Left colon (tissue), 2 donors: ENCODE measurements at regions not wholly inside any gene's neighbourhood (a gene's known extent, or its start where the extent isn't known, plus 50 kb on each side); places are given as distances from the start of the nearest gene placed in this dataset.

Experiments
- ATAC-seq: fragments of 200-7000 bp; cut with Tn5 transposase; one replicate; pipeline ENCODE4 v1.9.1; 2020; ENCODE audit warnings: mild to moderate bottlenecking, moderate library complexity
- DNase-seq, 2 donors: peaks; one replicate each; pipeline ENCODE4 v3.0.0-alpha.2; 2020
- intact Hi-C, 2 donors: fragments of 100-400 bp; cut with DNase I in 1 of 2; cut with micrococcal nuclease in 1 of 2; formaldehyde crosslinking; loops; one replicate each; pipeline versions ENCODE4 v1.11.2 to v1.14.0; 2022; cut with DNase I, micrococcal nuclease
- donor health status: DM: no; HTN: no; CAD: no.
- donor health status: DM: yes; HTN: yes; CAD: no.

DNA sequence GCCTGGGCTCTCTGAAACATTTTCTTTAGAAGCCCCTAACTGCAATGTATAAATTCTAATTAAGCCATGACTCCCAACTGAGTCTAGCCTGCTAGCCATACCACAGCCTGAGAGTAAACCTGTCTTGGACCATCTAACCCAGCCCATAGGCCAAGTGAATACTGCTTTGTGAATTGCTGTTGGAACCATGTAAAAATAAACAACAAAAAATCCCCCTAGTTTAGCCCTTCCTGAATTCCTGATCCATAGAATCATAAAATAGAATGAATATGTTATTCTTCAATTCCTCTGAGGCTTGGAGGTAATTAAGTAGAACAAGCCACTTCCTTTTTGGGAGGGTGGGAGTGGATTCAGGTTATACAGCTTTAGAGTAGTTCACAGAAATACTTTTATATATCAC is 1496.4 kb downstream of the MRPL39 start:
- no peak for DNase-seq
- intact Hi-C loops = no loop called here
- ATAC-seq = no peak

DNA sequence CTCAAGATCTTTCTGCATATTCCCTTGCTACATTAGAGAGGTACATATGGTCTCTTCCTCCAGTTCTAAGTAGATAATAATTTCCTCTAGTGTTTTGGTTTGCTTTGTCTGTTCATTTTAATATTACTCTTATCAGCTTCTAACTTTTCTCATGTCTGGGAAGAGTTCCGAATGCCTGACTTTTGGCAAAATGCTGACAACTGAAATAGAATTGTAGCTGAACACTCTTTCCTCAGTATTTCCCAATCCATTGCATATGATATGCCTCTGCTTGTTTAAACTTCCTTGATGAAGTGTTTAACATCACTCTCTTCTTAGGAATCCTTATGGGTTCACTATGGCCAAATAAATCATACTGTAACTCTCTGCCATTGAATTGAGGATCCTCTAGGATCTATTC is 1510.1 kb downstream of the MRPL39 start:
- intact Hi-C loops = no loop called here
- no peak for ATAC-seq
- no peak for DNase-seq

DNA sequence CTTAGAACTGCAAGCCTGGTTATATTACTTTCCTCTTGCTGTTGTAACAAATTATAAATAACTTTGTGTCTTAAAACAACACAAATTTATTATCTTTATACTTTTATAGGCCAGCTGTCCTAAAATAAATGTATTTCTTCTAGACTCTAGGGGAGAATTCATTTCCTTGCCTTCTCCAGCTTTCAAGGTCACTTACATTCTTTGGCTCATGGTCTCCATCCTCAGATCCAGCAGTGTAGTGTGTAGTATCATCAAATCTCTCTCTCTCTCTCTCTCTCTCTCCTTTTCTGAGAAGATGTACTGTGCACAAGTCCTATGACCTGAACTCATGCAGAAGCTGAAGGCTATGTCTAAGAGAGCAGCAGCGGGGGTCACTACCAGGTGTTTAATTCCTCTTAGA is 1510.6 kb downstream of the MRPL39 start:
- ATAC-seq = no peak
- DNase-seq = no peak
- intact Hi-C loops = no loop called here

DNA sequence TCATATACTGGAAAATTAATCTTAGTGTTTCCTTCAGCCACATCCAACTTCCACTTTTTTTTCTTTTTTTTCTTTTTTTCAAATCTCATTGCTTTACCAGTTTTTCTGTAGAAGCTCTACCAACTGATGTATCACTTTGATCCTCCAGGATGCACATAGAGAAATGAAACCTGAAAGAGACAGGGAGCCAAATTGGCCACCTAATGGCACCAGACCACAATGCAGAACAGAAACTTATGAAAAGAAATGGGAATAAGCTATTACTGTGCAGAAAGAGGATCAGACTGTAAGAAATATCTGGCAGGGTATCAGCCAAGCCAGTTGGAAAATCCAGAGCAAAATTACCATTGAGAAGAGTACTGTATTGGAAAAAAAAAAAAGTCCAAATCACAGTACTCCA is 1514.2 kb downstream of the MRPL39 start:
- ATAC-seq (no peak), DNase-seq (no peak)
- intact Hi-C loops = no loop called here

DNA sequence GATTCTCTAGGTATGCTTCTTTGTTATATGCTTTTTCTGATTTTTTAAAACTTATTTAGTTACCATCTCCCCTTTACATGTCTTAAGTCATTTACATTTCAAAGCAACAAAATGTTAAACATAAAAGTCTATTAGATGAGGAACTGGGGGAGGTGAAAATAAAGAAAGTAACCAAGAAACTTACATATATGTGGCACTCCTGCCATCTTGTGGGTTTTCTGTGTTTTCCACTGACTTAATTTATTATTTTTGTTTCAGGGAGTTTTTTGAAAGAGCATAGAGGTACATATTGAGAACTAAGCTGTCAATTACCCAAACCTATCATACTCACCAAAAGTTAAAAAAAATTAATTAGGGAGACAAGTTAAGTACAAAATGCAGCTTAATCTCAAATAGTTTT is 1531.1 kb downstream of the MRPL39 start:
- ATAC-seq (no peak), DNase-seq (no peak)
- intact Hi-C loops = no loop called here

DNA sequence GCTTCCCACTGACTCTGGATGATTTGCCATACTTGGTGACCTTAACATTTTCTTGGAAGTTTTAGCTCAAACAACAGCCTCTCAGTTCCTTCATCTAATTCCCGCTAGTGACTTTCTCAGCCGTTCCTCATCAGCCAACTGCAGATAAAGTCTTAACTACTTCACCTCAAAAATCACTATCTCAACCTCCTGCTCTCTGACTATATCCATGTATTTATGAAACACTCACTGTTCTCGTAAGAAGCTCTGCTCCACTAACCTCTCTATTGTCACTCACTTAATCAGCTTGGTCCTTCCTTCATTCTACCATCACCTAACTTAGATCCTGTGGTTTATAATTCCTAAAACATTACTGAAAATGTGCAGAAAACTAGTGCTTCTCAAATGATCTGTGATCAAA is 1551.6 kb downstream of the MRPL39 start:
- no peak for ATAC-seq
- intact Hi-C loops = no loop called here
- no peak for DNase-seq

DNA sequence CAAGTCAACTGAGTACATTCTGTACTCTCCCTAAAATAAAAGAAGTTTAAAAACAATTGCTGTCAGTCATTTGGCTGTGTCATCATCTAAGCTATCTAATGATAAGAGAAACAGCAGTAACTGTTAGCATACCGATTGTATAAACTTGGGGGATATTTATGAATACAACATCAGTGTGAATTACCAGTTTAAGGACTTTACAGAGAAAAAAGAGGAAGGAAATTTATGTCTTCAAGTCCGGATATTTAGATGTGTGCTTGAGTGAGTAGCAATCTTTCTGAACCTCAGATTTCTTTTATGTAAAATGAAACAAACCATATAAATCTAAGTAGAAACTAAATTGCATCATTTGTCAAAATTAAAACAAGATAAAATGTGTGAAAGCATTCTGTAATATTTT is 1557.0 kb downstream of the MRPL39 start:
- ATAC-seq (no peak), DNase-seq (no peak)
- intact Hi-C loops = no loop called here

DNA sequence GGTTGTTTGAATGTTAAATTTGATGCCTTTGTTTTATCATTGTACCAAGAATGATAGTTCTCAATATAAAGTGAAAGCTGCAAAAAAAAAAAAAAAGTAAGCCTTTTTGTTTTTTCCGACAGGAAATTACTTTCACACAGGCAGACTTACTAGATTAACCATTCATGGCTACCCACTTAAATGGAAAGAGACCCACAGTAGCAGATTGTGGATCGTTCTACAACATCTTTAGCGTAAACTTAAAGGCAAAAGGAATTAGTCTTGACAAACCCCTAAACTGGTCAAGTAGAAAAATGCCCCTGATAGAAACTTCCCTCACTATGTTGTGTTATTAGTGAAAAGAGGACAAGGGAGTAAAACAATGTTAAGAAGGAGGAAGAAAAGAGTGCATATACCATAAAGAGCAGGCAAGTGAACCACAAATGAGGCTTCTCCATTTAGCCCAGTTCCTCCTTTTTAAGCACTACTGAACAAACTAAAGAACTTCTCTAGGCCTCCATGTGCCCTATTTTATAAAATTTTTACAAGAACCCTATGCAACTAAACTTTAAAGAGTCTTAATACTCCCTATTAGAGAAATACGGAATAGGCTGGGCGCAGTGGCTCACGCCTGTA is 1560.3 kb downstream of the MRPL39 start:
- DNase-seq (no peak), ATAC-seq (no peak)
- intact Hi-C loops = no loop called here

DNA sequence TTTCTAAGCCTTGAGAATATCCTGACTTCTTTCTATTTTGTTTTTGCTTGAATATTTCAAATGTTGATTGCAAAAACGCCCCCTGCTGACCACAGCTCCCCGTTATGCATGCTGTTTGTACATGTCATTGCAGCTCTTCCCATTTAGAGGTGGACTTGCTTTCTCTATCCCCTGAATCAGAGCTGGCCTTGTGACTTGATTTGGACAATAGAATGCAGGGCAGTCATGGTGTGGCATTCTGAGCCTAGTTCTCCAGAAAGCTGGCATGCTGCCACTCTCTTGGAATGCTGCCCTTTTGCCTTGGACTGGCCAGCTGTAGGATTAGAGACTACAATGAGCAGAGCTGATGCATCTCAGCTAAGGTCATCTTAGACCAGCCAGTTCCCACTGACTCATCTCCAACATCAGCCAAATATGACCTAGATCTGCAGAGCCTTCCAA is 1561.5 kb downstream of the MRPL39 start:
- ATAC-seq = no peak
- DNase-seq = peak in 1 of 2 donors; percentile 35
- intact Hi-C loops = no loop called here

DNA sequence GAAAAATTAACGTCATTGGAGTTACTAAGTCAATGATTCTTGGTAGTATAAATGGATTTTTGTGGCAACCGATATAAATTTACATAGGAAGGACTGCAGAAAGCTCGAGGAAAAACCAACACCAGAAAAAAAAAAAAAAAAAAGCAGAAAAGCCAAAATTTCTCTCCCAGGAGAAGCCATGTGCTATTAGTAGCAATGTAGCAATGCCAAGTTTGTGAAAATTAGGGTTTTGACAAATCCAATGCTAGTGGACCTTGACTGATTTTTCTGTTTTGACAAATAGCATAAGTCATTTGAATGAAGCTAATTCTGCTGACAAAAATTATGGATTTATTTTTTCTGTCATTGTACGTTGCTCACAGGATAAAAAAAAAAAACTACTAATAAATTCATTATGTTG is 1561.9 kb downstream of the MRPL39 start:
- intact Hi-C loops = no loop called here
- ATAC-seq = no peak
- no peak for DNase-seq

DNA sequence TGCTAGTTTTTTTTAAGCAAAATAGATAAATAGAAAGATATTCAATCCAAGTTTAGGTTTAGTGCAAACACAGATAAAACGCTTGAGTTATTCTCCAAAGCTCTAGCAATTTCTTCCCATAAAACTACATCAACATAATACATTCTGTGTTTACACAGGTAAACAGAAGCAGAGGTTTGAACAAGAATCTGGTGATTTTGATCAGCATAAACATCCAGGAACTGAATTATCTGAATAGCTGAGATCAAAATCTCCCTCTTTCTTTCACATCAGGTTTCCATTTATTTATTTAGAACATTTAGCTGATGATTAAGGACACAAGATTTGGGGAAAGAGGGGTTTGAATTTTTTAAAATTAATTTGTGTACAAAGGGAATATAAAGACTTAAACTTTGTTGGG is 1564.6 kb downstream of the MRPL39 start:
- ATAC-seq = no peak
- no peak for DNase-seq
- intact Hi-C loops = no loop called here

DNA sequence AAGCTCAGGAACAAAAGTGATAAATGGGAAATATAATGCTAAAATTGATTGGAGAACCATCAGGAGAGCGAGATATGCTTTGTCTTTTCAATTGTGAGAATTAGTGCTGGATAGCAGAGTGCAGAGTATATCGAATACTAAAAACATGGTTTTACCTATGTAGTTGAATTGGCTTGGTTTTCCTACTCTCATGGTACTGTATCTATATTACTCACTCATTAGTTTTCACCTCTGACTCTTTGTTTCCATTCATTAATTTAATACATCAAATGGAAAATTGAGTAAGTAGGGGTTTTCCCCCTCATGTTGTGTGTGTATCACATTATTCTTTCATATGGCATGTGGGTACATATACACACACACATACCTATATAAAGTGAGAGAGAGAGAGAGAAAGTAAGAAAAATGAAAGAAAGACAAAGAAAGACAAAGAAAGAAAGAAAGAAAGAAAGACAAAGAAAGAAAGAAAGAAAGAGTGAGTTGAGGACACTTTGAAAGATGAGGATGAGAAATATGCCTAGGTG is 1574.5 kb downstream of the MRPL39 start:
- no peak for DNase-seq
- intact Hi-C loops = no loop called here
- ATAC-seq = no peak

DNA sequence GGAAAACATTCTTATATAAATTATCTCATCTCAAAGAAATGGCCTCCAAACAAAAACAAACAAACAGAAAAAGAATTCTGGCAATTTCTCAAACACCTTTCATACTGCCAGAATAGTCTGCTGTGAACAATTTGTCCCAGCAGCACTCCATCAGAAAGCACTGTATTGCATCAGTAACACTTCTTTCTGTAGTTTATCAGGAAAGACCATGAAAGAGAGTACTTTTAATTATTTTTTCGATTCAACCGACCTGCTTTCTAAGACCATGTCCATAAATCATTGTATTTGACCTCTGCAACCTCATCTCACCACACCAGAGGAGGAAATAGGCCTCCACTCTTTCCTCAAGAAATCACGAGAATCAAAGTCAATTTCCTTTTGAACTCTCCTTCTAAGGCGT is 1579.9 kb downstream of the MRPL39 start:
- ATAC-seq = no peak
- intact Hi-C loops = no loop called here

DNA sequence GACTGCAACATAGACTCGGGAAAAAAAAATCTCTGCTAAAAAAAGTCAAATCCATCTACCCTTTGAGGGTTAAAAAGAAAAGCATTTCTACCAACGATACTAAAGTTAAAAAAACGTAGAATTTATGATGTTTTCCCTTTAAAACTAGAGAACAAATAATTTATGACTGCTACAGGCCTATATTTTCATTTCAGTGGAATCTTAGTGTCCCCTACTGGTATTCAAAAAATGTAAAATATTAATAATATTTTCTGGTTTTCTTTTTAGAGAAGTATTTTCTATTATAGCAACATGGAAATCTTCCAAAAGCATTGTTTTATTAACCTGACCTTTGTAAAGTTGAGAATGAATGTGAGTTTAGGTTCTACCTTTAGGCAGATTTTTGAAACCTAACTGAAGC is 1582.2 kb downstream of the MRPL39 start:
- ATAC-seq = no peak
- DNase-seq = no peak
- intact Hi-C loops = no loop called here

More for the DNA sequence above, 1579.9 kb downstream of the MRPL39 start:
- DNase-seq = no peak

DNA sequence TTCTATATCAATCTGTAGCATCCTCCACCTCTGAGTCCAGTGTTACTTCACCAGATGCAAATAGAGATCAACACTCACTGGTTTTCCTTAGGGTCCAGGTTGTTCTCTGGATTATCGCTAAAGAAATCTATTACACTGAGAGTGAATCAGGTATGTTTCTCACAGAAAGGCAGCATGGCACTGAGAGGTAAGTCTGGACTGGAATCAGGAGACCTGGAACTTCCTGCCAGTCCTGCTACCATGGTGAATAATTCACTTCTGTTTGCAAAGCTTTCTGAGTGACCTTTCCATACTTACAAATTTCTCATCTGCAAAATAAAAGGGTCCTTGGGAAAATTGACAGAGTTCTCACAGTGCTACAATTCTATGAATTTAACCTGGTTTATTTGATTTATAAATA is 1583.3 kb downstream of the MRPL39 start:
- ATAC-seq (no peak), DNase-seq (no peak)
- intact Hi-C loops = no loop called here

DNA sequence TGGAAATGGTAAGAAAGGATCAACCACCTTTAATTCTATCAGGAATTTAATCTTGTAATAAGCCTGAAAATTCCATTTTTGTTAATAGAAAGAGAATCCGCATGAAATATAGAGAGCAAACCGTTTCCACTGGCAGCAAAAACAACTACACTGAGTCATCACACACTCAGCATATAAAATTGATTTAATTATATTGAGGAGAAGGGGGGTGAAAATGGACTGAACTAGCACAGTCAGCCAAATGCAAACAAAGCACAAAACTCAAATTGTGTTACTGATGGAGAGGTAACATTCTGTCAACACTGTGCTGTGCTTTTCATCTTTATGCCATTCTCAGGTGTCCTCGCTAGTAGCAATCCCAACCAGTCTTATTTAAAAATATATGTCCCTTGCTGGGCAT is 1583.9 kb downstream of the MRPL39 start:
- ATAC-seq (no peak), DNase-seq (no peak)
- intact Hi-C loops = no loop called here

DNA sequence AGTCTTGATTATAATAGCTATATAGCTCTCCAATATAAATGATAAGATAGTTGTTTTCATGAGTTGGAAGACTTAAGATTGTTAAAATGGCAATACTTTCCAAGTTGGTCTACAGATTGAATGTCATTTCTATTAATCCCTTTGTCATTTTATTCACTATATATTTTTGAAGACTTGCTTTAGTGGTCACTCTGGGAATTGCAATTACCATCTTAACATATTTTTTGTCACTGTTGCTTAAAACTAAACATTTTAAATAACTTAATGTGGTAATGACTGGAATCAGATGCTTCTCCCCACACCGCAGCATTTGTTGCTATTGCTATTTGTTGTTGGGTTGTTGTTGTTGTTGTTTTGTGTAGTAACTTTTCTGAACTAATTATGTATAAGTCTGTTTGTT is 1592.9 kb downstream of the MRPL39 start:
- no peak for DNase-seq
- no peak for ATAC-seq
- intact Hi-C loops = no loop called here

DNA sequence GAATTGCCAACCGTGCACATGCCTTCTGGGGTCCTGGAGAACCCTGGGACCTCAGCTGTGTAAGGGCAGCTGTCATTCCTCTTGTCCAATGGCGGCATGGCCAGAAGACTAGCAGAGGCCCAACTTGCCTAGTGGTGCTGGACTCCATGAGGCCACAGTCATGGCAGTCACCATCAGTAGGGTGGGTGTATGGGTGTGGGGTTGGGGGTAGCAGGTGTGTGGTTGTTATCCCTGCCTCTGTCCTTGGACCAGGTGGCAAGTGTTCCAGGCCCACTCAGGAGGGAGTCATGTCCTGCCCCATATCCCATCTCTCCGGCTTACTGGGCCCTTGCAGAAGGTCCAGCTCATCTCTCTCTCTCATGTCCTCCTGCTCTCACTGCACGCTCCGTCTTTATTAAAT is 1596.2 kb downstream of the MRPL39 start:
- no peak for DNase-seq
- intact Hi-C loops = no loop called here
- ATAC-seq = no peak

DNA sequence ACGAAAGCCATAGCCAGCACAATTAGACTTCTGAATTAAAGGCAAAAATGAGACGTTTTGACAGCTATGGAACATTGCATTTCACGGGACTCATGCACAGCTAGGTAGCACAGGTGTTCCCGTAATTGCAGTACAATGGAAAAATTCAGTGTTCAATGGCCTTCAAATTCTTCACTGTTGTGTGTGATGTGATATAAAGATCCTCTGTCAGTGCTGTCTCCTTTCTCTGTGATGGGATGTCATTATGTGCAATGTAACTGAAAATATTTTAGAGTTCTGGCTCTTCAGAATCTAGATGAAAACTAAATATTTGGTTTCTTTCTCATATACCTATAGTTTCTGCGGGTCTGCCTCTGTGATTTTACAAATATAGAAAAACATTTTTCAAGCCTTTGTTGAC is 1599.7 kb downstream of the MRPL39 start:
- no peak for DNase-seq
- ATAC-seq = no peak
- intact Hi-C loops = no loop called here

DNA sequence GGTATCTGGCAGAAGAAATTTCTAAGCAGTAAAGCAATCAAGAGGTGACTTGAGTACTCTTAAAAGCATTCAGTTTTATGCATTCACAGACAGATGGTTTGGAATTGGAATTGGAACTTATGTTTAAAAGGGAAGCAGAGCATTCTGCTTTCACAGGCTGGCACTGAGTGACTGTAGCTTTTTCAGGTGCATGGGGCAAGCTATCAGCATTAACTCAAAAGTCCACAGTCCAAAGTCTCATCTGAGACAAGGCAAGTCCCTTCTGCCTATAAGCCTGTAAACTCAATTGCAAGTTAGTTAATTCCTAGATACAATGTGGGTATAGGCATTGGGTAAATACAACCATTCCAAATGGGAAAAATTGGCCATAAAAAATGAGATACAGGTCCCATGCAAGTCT is 1620.3 kb downstream of the MRPL39 start:
- no peak for ATAC-seq
- intact Hi-C loops = no loop called here
- no peak for DNase-seq

DNA sequence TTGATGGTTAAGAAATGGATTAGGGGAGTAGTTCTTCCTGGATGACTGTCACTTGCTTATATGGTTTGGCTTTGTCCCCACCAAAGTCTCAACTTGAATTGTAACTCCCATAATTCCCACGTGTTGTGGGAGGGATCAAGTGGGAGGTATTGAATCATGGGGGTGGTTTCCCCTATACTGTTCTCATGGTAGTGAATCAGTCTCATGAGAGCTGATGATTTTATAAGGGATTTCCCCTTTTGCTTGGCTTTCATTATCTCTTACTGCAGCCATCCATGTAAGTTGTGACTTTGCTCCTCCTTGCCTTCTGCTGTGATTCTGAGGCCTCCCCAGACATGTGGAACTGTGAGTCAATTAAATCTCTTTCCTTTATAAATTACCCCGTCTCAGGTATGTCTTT is 1621.1 kb downstream of the MRPL39 start:
- ATAC-seq (no peak), DNase-seq (no peak)

DNA sequence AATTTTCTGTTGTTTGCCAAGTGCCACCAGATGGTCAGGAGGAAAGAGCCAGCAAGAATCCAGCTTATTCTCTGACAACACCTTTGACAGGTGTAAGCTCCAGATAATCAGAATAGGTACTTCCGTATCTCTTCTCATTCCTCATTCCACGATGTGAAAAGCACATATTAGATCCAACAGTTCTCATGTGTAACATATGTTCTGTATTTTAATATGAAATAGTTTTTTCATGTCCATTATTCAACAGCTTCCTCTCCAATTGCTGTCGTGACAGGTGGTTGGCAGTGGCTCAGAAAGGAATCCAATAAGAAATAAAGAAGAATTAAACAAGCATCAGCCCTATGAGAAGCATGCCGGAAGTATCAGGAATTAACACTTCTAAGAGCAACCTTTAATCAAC is 1624.7 kb downstream of the MRPL39 start:
- ATAC-seq (no peak), DNase-seq (no peak)
- intact Hi-C loops = no loop called here

More for the DNA sequence above, 1621.1 kb downstream of the MRPL39 start:
- intact Hi-C loops = no loop called here
